Fibroblast of lung (primary cell): ENCODE measurements at regions not wholly inside any gene's neighbourhood (a gene's known extent, or its start where the extent isn't known, plus 50 kb on each side); places are given as distances from the start of the nearest gene placed in this dataset.

Experiments
- CTCF ChIP-seq, 2 donors: IDR thresholded peaks in 1 of 2; conservative IDR thresholded peaks in 1 of 2; 1 replicate in 1 of 2; 2 replicates in 1 of 2; pipeline ENCODE4 v1.5.1; 2011 to 2012; ENCODE audit warnings: low read length in 2 of 2, control low read depth in 1 of 2, inconsistent platforms in 1 of 2, low read depth in 1 of 2, mild to moderate bottlenecking in 1 of 2
- EZH2 ChIP-seq: IDR thresholded peaks from 2 replicates; pipeline ENCODE4 v1.5.1; 2012; ENCODE audit warnings: low read length, control low read depth, mild to moderate bottlenecking; ENCODE audit errors: missing control alignments

DNA sequence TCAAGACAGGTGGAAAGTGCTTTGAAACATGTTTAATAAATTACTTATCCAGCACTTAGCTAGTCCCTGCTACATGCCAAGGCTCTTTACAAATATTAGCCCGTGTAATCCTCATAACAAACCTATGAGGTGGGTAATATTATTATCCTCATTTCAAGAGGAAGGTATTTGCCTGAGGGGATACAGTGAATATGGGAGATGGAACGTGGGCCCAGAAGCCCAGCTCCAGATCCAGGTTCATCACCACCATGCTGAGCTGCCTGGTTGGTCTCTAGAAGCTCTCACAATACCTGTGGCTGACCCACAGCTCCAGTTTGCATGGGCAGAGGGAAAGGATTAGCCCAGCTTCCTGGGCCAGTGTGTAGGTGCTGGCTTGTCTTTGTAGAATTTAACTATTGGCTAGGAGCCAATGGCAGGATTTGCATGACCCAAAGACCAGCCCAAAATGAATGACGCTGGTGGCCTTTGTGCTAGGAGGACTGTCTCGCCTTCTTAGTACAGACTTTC lies 61.6 kb upstream of the ATP8B1 start:
- TF ChIP-seq CTCF (conservative IDR thresholded peaks at IDR 0.05 in 1 of 2, IDR thresholded peaks at IDR 0.05 in 1 of 2; ENCODE audit: low read depth in 1 of 2, low read length in 2 of 2) (no peak), EZH2 (no peak)
